GM12891 (cell line): ENCODE measurements at regions not wholly inside any gene's neighbourhood (a gene's known extent, or its start where the extent isn't known, plus 50 kb on each side); places are given as distances from the start of the nearest gene placed in this dataset.
"Not testable (repeated sequence)": the region's sequence is repeated elsewhere in the genome, so short reads cannot be mapped to it uniquely, and the experiment has no call there.

ENCODE experiments used
- DNase-seq: peaks from one replicate; pipeline ENCODE4 v3.0.0; 2011; ENCODE audit warnings: low spot score; ENCODE audit not compliant: insufficient read length
- FAIRE-seq: peaks from 2 replicates; lab custom pipeline; 2011; peaks lifted over from hg19 to GRCh38; lab: Jason Lieb, UNC
- PAX5 ChIP-seq: IDR thresholded peaks from 2 replicates; pipeline ENCODE4 v1.6.1; 2011; ENCODE audit warnings: low read length, moderate library complexity, mild to moderate bottlenecking; ENCODE audit not compliant: insufficient read depth, severe bottlenecking
- POLR2A ChIP-seq: IDR thresholded peaks from 2 replicates; pipeline ENCODE4 v1.6.1; 2011; ENCODE audit warnings: low read depth, low read length, control low read depth
- POLR2AphosphoS5 ChIP-seq: IDR thresholded peaks from 2 replicates; pipeline ENCODE4 v1.6.1; 2011; ENCODE audit warnings: low read depth, low read length, control low read depth
- POU2F2 ChIP-seq: IDR thresholded peaks from 2 replicates; pipeline ENCODE4 v1.6.1; 2011; ENCODE audit warnings: low read depth, mild to moderate bottlenecking, control low read depth, low read length, moderate library complexity
- SPI1 ChIP-seq: IDR thresholded peaks from 2 replicates; pipeline ENCODE4 v1.6.1; 2011; ENCODE audit warnings: low read depth, low read length, control low read depth
- TAF1 ChIP-seq: IDR thresholded peaks from 2 replicates; pipeline ENCODE4 v1.6.1; 2011; ENCODE audit warnings: low read depth, low read length, control low read depth

DNA sequence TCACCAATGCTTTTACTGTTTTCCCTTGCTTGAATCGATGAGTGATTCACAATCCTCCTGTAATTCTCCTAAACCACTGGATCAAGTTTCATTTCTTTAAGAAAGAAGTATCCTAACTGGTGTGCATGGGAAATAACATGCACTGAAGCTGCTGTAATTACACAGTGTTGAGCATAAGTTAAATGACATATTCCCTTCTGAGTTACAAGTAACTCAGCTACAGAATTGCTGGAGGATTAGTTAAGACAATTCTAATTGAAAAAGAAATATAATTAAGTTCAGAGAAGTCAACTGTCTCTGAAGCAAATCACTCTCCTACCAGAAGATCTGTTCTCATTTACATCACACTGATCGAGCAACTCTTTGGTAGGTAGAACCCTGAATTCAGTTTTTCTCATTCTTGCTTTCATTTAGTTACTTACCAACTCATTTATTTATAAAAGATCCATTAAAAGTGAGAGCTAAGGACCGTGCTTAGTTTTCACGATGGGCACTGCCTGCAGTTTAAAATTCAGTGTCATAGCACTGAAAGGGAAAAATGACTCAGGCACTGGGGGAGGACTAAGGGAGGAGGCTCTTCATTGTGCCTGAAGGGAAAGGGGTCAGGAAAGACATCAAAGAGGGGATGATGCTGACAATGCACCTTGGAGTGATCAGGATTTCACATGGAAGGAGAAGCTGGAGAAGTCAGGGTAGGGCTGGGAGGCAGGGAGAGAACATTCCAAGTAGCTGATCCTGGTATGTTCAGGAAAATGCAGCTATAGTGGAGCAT, 327.2 kb downstream of the EMP1 start:
- no peak for FAIRE-seq
- no peak for DNase-seq
- TF ChIP-seq POLR2AphosphoS5 (no peak), POLR2A (no peak)

GRCh38 chr12:13518034-13518433, 321.5 kb downstream of the EMP1 start:
- not testable (repeated sequence) for FAIRE-seq, DNase-seq

- DNase-seq, result no peak
- no peak for TF ChIP-seq POLR2AphosphoS5
- TF ChIP-seq POU2F2, result no peak
- TF ChIP-seq TAF1, result no peak
- FAIRE-seq, result no peak
These were observed 313.2 kb downstream of the EMP1 start for GRCh38 chr12:13509740-13510139.

GRCh38 chr12:13505636-13506035, 309.1 kb downstream of the EMP1 start:
- TF ChIP-seq POLR2AphosphoS5 (no peak), PAX5 (no peak), TAF1 (no peak), POU2F2 (no peak), POLR2A (no peak)
- no peak for DNase-seq
- FAIRE-seq, result no peak

DNA sequence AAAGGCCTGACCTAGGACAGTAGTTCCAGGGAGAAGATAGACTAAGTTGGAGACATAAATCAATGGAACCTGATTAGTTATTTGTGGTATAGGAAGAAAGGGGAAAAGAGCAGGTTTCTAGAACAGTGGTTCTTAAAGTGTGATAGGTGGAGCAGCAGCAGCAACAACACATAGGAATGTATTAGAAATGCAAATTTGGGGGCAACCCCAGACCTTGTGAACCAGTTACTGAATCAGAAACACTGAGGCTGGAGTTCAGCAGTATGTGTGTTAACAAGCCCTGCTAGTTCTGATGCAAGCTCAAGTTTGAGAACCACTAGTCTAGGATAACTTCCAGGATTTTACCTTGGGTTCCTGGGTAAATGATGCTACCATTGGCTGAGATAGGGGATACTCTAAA, 308.7 kb downstream of the EMP1 start:
- DNase-seq (no peak), FAIRE-seq (peak; percentile 41)
- TF ChIP-seq PAX5 (no peak), POU2F2 (peak; percentile 53; the same call in 1 of the 2 replicates)

DNA sequence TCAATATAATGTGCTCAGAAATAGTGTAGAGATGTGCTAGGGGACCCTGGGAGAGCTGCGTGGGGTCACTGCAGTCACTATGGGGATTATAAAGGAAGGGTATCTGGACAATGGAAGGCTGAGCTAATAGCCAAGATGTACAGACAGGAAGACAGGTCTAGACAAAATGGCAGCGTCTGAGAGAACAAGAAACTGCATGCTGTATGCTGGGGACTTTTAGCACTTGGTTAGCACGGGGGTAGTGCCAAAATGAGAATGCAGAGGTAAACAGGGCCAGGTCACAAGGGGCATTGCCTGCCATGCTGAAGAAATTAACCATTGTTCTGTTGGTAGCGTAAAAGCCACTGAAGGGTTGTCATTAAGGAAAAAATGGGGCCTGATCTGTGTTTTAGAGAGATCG, 308.2 kb downstream of the EMP1 start:
- DNase-seq, result no peak
- TF ChIP-seq POU2F2 (no peak), POLR2A (no peak)
- FAIRE-seq, result peak; percentile 28

- no peak for FAIRE-seq
- TF ChIP-seq POLR2A (no peak), PAX5 (no peak)
- no peak for DNase-seq
These were observed 307.5 kb downstream of the EMP1 start for GRCh38 chr12:13504074-13504473.

DNA sequence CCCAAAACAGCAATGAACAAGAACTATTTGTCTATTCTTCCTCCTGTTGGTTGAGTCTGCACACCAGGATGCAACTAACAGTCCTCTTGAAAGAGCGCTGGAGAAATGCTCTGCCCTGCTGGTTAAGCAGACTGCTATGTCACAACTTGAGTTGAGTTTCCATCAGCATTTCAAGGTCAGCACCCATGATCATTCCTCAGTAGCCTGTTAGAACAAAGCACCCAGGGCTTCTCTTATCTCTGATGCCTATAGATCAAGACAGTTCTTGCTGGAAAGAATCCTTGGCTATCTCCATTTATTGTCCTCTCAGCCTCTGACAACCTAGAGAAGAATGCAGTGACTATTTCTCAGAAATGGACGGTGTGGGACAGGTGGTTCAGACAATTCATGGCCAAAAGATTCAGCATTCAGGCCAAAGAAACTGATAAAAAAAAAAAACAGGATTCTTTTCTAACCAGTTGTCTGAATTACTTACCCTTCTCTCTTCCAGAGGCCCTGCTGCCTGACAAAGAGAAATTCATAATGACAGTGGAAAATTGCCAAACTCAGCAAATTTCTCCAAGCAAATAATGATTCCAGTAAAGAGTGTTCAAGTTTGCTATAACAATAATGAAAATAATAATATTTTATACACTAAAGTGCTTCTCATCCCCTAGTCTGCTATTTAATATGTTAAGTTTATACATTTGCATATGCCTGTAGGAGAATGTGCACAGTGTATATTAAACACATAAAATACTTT, 306.7 kb downstream of the EMP1 start:
- no peak for FAIRE-seq
- TF ChIP-seq POLR2A, result no peak
- TF ChIP-seq PAX5, result no peak
- TF ChIP-seq SPI1, result no peak
- no peak for TF ChIP-seq POU2F2
- TF ChIP-seq TAF1, result no peak
- TF ChIP-seq POLR2AphosphoS5, result no peak
- DNase-seq, result no peak

GRCh38 chr12:13499008-13499407, 302.5 kb downstream of the EMP1 start:
- FAIRE-seq, result no peak
- no peak for DNase-seq
- TF ChIP-seq POLR2AphosphoS5, result no peak

- FAIRE-seq (no peak), DNase-seq (no peak)
- TF ChIP-seq POU2F2 (no peak), SPI1 (no peak), TAF1 (no peak), POLR2AphosphoS5 (no peak), POLR2A (no peak), PAX5 (no peak)
These were observed 299.6 kb downstream of the EMP1 start for GRCh38 chr12:13496111-13496510.

GRCh38 chr12:13489246-13489645, 292.7 kb downstream of the EMP1 start:
- no peak for FAIRE-seq
- DNase-seq, result no peak

DNA sequence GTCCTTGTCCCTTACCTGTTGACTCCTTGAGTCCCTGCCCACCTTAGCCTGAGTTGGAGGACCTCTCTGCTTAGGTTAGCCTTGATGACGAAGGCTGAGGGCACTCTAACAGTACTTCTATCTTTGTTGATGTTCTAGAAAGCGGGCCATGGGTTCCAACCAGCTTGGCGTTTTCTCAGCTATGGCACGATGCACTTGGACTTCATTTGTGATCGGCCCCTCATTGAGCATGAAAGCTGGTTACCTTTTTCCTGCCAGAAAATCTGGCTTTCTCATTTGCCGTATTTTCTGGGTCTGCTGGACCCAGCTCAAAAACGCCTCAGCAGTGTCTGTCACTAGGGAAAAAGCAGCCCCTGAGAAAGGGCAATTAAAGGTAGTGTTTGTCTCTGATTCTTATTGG, 290.8 kb downstream of the EMP1 start:
- TF ChIP-seq POLR2AphosphoS5 (no peak), POU2F2 (no peak), TAF1 (no peak), POLR2A (no peak), PAX5 (no peak)
- FAIRE-seq, result no peak

More at GRCh38 chr12:13489246-13489645, 292.7 kb downstream of the EMP1 start:
- TF ChIP-seq POU2F2 (no peak), TAF1 (no peak), POLR2AphosphoS5 (no peak), SPI1 (no peak), PAX5 (no peak), POLR2A (no peak)

More for the DNA sequence above, 290.8 kb downstream of the EMP1 start:
- no peak for DNase-seq
